Ishikawa (cell line): ENCODE measurements at regions not wholly inside any gene's neighbourhood (a gene's known extent, or its start where the extent isn't known, plus 50 kb on each side); places are given as distances from the start of the nearest gene placed in this dataset.

Source experiments
- CEBPB ChIP-seq: IDR thresholded peaks from 2 replicates; pipeline ENCODE4 v1.6.1; 2012
- CREB1 ChIP-seq: IDR thresholded peaks from 2 replicates; pipeline ENCODE4 v1.6.1; 2012; ENCODE audit warnings: low read depth
- EGR1 ChIP-seq: IDR thresholded peaks from 2 replicates; pipeline ENCODE4 v1.6.1; 2012
- EP300 ChIP-seq: IDR thresholded peaks from 2 replicates; pipeline ENCODE4 v1.6.1; 2012; ENCODE audit warnings: borderline replicate concordance
- FOXM1 ChIP-seq: IDR thresholded peaks from 2 replicates; pipeline ENCODE4 v1.6.1; 2012; ENCODE audit warnings: low read depth, borderline replicate concordance
- MAX ChIP-seq: IDR thresholded peaks from 2 replicates; pipeline ENCODE4 v1.6.1; 2012
- NFIC ChIP-seq: IDR thresholded peaks from 2 replicates; pipeline ENCODE4 v1.6.1; 2012
- RAD21 ChIP-seq: IDR thresholded peaks from 2 replicates; pipeline ENCODE4 v1.6.1; 2012; ENCODE audit warnings: low read depth
- REST ChIP-seq: IDR thresholded peaks from 2 replicates; pipeline ENCODE4 v1.6.1; 2012; ENCODE audit warnings: low read depth, mild to moderate bottlenecking
- TAF1 ChIP-seq: IDR thresholded peaks from 2 replicates; pipeline ENCODE4 v1.6.1; 2012; ENCODE audit warnings: low read depth, mild to moderate bottlenecking
- TCF12 ChIP-seq: IDR thresholded peaks from 2 replicates; pipeline ENCODE4 v1.6.1; 2012; ENCODE audit warnings: low read depth
- TEAD4 ChIP-seq: IDR thresholded peaks from 2 replicates; pipeline ENCODE4 v1.6.1; 2012
- USF1 ChIP-seq: IDR thresholded peaks from 2 replicates; pipeline ENCODE4 v1.6.1; 2012
- YY1 ChIP-seq: IDR thresholded peaks from 2 replicates; pipeline ENCODE4 v1.6.1; 2012; ENCODE audit warnings: low read depth
- ZBTB7A ChIP-seq: IDR thresholded peaks from 2 replicates; pipeline ENCODE4 v1.6.1; 2012; ENCODE audit warnings: low read depth

GRCh38 chr16:75913958-75914357 is 187.7 kb upstream of the CPHXL start:
- TF ChIP-seq MAX = no peak

GRCh38 chr16:75916451-75916850 is 190.2 kb upstream of the CPHXL start:
- TF ChIP-seq CREB1 (no peak), RAD21 (no peak), USF1 (no peak), EP300 (no peak), TAF1 (no peak), REST (no peak), TCF12 (no peak), YY1 (no peak)

GRCh38 chr16:75918109-75918508 is 191.8 kb upstream of the CPHXL start:
- no peak for TF ChIP-seq NFIC
- TF ChIP-seq TEAD4 = no peak
- no peak for TF ChIP-seq TAF1
- no peak for TF ChIP-seq CREB1
- no peak for TF ChIP-seq ZBTB7A
- no peak for TF ChIP-seq EP300
- no peak for TF ChIP-seq TCF12
- TF ChIP-seq USF1 = no peak
- no peak for TF ChIP-seq FOXM1
- TF ChIP-seq RAD21 = no peak
- TF ChIP-seq CEBPB = no peak
- TF ChIP-seq YY1 = no peak
- TF ChIP-seq REST = no peak
- no peak for TF ChIP-seq EGR1

GRCh38 chr16:75919664-75920063 is 193.4 kb upstream of the CPHXL start:
- TF ChIP-seq TAF1 = no peak
- no peak for TF ChIP-seq CREB1
- TF ChIP-seq YY1 = no peak
- no peak for TF ChIP-seq FOXM1

- TF ChIP-seq EGR1 (no peak), USF1 (no peak), REST (no peak), NFIC (no peak), CREB1 (no peak), MAX (no peak), EP300 (no peak), TAF1 (no peak), FOXM1 (no peak), CEBPB (no peak), TEAD4 (no peak), YY1 (no peak), TCF12 (no peak), ZBTB7A (no peak), RAD21 (no peak)
Observed at GRCh38 chr16:75921281-75921680, 195.0 kb upstream of the CPHXL start.
